ENCODE measurements at regions not wholly inside any gene's neighbourhood (a gene's known extent, or its start where the extent isn't known, plus 50 kb on each side); places are given as distances from the start of the nearest gene placed in this dataset.

GRCh38 chr10:29962166-29962850 is 97.1 kb downstream of the JCAD start:
- no peak for DNase-seq

GRCh38 chr10:29961351-29961750 is 98.0 kb downstream of the JCAD start:
- DNase-seq, result no peak

GRCh38 chr10:29960261-29960660 is 99.1 kb downstream of the JCAD start:
- no peak for DNase-seq

- no peak for DNase-seq
Observed at GRCh38 chr10:29959586-29959985, 99.8 kb downstream of the JCAD start.

- no peak for DNase-seq
Observed at GRCh38 chr10:29958440-29958839, 100.9 kb downstream of the JCAD start.

GRCh38 chr10:29957907-29958331 is 101.5 kb downstream of the JCAD start:
- no peak for DNase-seq

- DNase-seq, result no peak
Observed at GRCh38 chr10:29957236-29957635, 102.2 kb downstream of the JCAD start.

GRCh38 chr10:29956335-29956924 is 103.0 kb downstream of the JCAD start:
- no peak for DNase-seq

- no peak for DNase-seq
Observed at GRCh38 chr10:29955329-29955935, 104.0 kb downstream of the JCAD start.

GRCh38 chr10:29951441-29951931 is 107.9 kb downstream of the JCAD start:
- DNase-seq, result no peak

- DNase-seq, result no peak
Observed at GRCh38 chr10:29950391-29950790, 109.0 kb downstream of the JCAD start.

GRCh38 chr10:29949411-29950011 is 109.9 kb downstream of the JCAD start:
- DNase-seq, result no peak

GRCh38 chr10:29948881-29949355 is 110.5 kb downstream of the JCAD start:
- DNase-seq, result peak; percentile 1 to 21

- DNase-seq, result no peak
Observed at GRCh38 chr10:29947701-29948060, 111.7 kb downstream of the JCAD start.

- no peak for DNase-seq
Observed at GRCh38 chr10:29946953-29947700, 112.3 kb downstream of the JCAD start.

GRCh38 chr10:29946614-29946952 is 112.8 kb downstream of the JCAD start:
- no peak for DNase-seq

GRCh38 chr10:29941476-29941875 is 117.9 kb downstream of the JCAD start:
- DNase-seq, result no peak

GRCh38 chr10:29932991-29933390 is 126.4 kb downstream of the JCAD start:
- no peak for DNase-seq

GRCh38 chr10:29931833-29932232 is 127.6 kb downstream of the JCAD start:
- DNase-seq, result no peak

- DNase-seq, result no peak
Observed at GRCh38 chr10:29929006-29929405, 130.4 kb downstream of the JCAD start.

- no peak for DNase-seq
Observed at GRCh38 chr10:29926693-29927048, 132.7 kb downstream of the JCAD start.

GRCh38 chr10:29925771-29926692 is 133.4 kb downstream of the JCAD start:
- DNase-seq, result no peak
